Activated CD4-positive, alpha-beta T cell treated with anti-CD3 and anti-CD28 coated beads for 36 hours (primary cell): ENCODE measurements at regions not wholly inside any gene's neighbourhood (a gene's known extent, or its start where the extent isn't known, plus 50 kb on each side); places are given as distances from the start of the nearest gene placed in this dataset.

ENCODE experiments used
- ATAC-seq: fragments of 200-7000 bp; cut with Tn5 transposase; one replicate; pipeline ENCODE4 v1.10.0; 2021; ENCODE audit warnings: mild to moderate bottlenecking, moderate library complexity
- CTCF ChIA-PET: fragments of 350-600 bp; sonication (Branson Sonifier 250); formaldehyde crosslinking; loops from one replicate; lab custom pipeline; 2021; ENCODE audit warnings: antibody characterized with exemption; lab: Charles Lee
- POLR2A ChIA-PET: fragments of 350-600 bp; sonication (Branson Sonifier 250); formaldehyde crosslinking; loops from one replicate; lab custom pipeline; 2021; ENCODE audit warnings: antibody characterized with exemption, inconsistent platforms; lab: Charles Lee
- DNase-seq: peaks from one replicate; pipeline ENCODE4 v3.0.0-alpha.2; 2020
- H3K27ac Mint-ChIP-seq: one replicate; pipeline ENCODE4 v1.8.0; 2021; ENCODE audit warnings: mixed read lengths
- H3K27me3 Mint-ChIP-seq: one replicate; pipeline ENCODE4 v1.8.0; 2021; ENCODE audit warnings: mixed read lengths
- H3K36me3 Mint-ChIP-seq: one replicate; pipeline ENCODE4 v1.8.0; 2021; ENCODE audit warnings: low read depth, mixed read lengths
- H3K4me1 Mint-ChIP-seq: one replicate; pipeline ENCODE4 v1.8.0; 2021; ENCODE audit warnings: mixed read lengths
- H3K4me3 Mint-ChIP-seq: one replicate; pipeline ENCODE4 v1.8.0; 2021; ENCODE audit warnings: mild to moderate bottlenecking, moderate library complexity, mixed read lengths
- H3K9me3 Mint-ChIP-seq: one replicate; pipeline ENCODE4 v1.8.0; 2021; ENCODE audit warnings: low read depth, mixed read lengths
- intact Hi-C, 2 experiments: fragments of 100-400 bp; cut with DNase I in 1 of 2; cut with micrococcal nuclease in 1 of 2; formaldehyde crosslinking; loops; one replicate each; pipeline versions ENCODE4 v1.14.2 to v1.15.1; 2022 to 2024; cut with DNase I, micrococcal nuclease

DNA sequence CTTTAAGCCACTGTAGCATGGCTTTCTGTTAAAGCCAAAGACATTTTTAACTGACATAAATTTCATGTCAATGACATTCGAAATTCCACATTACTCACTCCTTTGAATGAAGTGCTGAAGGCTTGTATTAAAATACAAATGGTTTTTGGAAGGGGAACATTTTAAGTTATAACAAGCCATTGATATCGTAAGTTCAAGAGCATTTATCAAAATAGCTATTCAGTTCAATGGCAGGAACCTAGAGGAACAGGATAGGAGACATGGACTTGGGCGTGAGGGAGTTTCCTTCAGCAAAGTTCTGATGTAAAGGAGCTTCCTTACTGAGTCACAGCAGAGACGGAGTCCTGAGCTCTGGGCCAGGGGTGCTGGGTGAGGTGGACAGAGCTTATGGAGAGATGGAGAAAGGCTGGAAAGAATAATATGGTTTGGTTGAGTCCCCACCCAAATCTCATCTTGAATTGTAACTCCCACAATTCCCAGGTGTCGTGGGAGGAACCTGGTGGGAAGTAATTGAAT lies 631.8 kb downstream of the BNC2 start:
- H3K27ac Mint-ChIP-seq = no peak overlapping the region
- intact Hi-C loops = no loop called here
- DNase-seq (no peak), ATAC-seq (no peak)
- H3K4me1 Mint-ChIP-seq = no peaks in the 10 kb centered on the region
- ChIA-PET POLR2A (no interaction called here), CTCF (no interaction called here)
- no peaks in the 10 kb centered on the region for H3K27me3 Mint-ChIP-seq
- no peak overlapping the region for H3K4me3 Mint-ChIP-seq
- H3K9me3 Mint-ChIP-seq = peaks cover 13% of the 10 kb centered on the region
- H3K36me3 Mint-ChIP-seq = no peaks in the 10 kb centered on the region

DNA sequence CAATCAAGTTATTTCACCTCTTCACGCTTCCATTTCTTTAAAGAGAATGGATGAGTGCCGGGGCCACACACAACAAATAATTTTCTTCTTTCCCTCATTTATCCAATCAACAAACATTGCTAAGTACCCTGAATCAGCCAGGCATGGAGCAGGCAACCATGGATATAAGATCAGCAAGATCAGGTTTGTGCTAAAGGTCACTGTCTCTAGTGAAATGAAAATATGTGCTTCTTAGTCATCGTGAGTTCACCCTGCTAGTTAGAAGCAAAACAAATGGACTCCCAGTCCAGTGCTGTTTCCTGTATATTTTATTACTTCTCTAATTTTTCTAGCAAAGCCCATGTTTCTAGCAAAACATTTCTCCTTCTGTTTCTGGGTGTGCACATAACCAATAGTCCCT lies 629.2 kb downstream of the BNC2 start:
- no peaks in the 10 kb centered on the region for H3K9me3 Mint-ChIP-seq
- POLR2A ChIA-PET = no interaction called here
- CTCF ChIA-PET = no interaction called here
- intact Hi-C loops = no loop called here
- ATAC-seq = no peak
- no peak overlapping the region for H3K4me3 Mint-ChIP-seq
- no peak overlapping the region for H3K27ac Mint-ChIP-seq
- no peaks in the 10 kb centered on the region for H3K27me3 Mint-ChIP-seq
- no peaks in the 10 kb centered on the region for H3K36me3 Mint-ChIP-seq
- DNase-seq = no peak
- no peaks in the 10 kb centered on the region for H3K4me1 Mint-ChIP-seq

DNA sequence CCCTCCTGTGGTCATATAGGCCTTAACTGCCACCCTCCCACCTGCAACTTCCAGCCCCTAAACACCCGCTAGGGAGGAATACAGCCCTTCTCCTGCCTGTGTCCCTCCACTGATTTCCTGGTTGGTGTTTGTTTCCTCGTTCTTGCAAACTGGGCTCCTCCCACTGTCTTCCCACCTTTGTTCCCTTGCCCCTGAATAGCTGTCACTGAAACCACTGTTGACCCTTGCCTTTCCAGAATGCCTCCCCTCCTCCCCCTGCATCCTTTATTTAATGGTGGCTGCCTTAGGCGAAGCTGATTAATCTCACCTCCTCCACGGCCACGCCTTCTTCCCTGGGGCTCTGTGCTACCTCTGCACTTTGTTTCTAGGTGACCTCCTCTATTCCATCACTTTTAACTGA lies 626.7 kb downstream of the BNC2 start:
- CTCF ChIA-PET = no interaction called here
- POLR2A ChIA-PET = no interaction called here
- intact Hi-C loops = no loop called here

DNA sequence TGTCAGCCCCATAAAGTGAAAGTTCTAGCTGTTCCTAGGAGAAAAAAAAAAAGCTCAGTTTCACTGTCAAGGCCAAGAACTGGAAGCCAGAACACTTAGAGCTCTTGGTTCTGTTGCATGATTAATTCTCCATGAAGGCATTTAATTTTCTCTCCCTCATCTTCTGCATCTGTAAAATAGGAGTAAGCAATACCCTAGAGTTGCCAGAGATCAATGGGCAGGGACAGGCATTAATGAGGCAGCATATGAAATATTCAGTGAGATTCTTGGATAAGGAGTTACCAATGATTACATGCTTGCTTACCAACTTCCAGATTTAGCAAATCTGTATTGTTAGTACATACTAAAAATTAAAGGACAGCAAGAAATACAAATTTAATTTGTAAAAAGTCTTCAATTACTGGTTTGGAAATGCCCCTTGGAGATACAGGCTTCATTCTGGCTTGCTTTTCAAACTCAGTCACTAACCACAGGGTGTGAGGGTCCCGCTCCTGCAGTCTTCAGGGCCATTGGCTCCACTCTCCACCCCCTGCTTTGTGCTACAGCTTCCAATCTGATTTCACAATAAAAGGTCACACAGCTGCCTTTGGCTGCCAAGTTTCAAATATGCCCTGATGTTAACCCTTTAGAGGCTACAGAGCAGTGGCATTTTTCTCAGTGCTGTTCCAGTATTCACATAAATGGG lies 624.6 kb downstream of the BNC2 start:
- H3K27me3 Mint-ChIP-seq = no peaks in the 10 kb centered on the region
- no peaks in the 10 kb centered on the region for H3K9me3 Mint-ChIP-seq
- ChIA-PET POLR2A (no interaction called here), CTCF (interaction anchor here (0.6 kb wide), 1 partner anchor 41 kb away, joined by 3 read pairs; no protein-coding TSS in a partner anchor)
- no peak overlapping the region for H3K27ac Mint-ChIP-seq
- intact Hi-C loops = no loop called here
- no peaks in the 10 kb centered on the region for H3K36me3 Mint-ChIP-seq
- no peak for DNase-seq
- H3K4me3 Mint-ChIP-seq = no peak overlapping the region
- no peak for ATAC-seq
- H3K4me1 Mint-ChIP-seq = no peaks in the 10 kb centered on the region

More for the DNA sequence above, 626.7 kb downstream of the BNC2 start:
- ATAC-seq (no peak), DNase-seq (no peak)
- Mint-ChIP-seq H3K27ac (no peak overlapping the region), H3K4me1 (no peaks in the 10 kb centered on the region), H3K36me3 (no peaks in the 10 kb centered on the region), H3K9me3 (no peaks in the 10 kb centered on the region), H3K4me3 (no peak overlapping the region), H3K27me3 (no peaks in the 10 kb centered on the region)

DNA sequence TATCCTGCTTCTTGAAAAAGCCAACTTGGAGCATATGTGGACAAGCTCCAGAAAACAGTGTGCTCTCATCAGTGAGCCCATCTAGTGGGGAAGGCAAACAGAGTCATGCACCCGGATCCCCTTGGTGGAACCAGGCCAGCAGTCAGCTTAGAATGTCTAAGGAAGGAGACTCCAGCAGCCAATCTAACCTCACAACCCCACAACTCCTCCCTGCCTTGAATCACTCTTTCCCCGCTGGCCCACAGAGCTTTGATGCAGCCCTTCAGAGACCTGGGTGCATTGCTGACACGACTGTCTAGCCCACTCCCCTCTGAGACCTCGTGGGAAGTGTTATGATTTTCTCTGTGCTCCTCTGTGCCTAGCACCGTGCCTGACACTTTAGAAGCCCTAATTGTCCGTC lies 623.7 kb downstream of the BNC2 start:
- Mint-ChIP-seq H3K27me3 (peaks cover 1% of the 10 kb centered on the region), H3K4me1 (no peaks in the 10 kb centered on the region), H3K36me3 (no peaks in the 10 kb centered on the region)

DNA sequence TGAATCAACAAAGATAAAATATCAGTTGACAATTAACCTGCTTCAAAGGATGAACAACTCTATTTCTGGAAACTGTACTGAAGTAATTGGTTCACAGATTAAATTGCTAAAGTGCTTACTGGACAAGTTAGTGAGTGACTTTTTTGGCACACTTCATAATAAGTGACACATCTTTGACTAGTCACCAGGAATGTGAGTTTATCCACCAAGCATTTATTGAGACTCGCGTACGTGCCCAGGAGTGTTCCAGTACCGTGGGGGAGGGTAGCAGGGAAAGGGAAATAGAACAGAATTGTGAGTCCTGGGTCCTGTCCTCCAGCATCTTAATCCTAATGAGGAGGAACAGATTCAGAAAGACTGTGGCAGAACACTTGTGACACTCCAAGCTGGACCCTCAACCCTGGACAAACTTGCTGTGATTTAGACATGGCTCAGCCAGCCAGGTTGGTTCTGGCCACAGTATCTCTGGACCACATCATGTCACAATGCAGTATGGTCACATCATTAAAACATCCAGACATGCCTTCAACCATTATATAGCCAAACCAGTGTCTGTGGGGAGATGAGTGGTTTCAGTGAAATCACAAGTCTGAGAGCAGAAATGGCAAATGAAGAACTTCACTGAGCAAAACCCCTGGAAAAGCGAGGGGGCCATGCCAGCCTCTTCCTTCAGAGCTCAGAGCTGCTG lies 623.1 kb downstream of the BNC2 start:
- POLR2A ChIA-PET = no interaction called here
- DNase-seq (no peak), ATAC-seq (no peak)
- no peaks in the 10 kb centered on the region for H3K9me3 Mint-ChIP-seq
- H3K27me3 Mint-ChIP-seq = peaks cover 2% of the 10 kb centered on the region
- H3K36me3 Mint-ChIP-seq = no peaks in the 10 kb centered on the region
- CTCF ChIA-PET = no interaction called here
- no peak overlapping the region for H3K4me3 Mint-ChIP-seq
- no peak overlapping the region for H3K27ac Mint-ChIP-seq
- no peaks in the 10 kb centered on the region for H3K4me1 Mint-ChIP-seq
- intact Hi-C loops = no loop called here

More for the DNA sequence above, 623.7 kb downstream of the BNC2 start:
- CTCF ChIA-PET = no interaction called here
- ATAC-seq = no peak
- H3K9me3 Mint-ChIP-seq = no peaks in the 10 kb centered on the region
- POLR2A ChIA-PET = no interaction called here
- no peak overlapping the region for H3K4me3 Mint-ChIP-seq
- DNase-seq = no peak
- intact Hi-C loops = no loop called here
- no peak overlapping the region for H3K27ac Mint-ChIP-seq

DNA sequence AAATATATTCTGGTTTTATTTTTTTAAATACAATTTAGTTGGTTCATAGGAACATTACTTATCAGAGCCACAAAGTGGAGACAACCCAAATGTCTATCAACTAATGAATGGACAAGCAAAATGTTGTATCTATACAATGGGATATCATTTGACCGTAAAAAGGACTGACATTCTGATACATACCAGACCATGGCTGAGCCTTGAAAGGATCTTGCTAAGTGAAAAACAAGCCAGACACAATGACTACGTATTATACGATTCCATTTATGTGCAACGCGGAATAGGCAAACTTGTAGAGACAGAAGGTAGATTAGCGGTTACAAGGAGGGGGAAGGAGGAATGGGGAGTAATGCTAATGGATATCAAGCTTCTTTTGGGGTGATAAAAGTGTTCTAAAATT lies 621.6 kb downstream of the BNC2 start:
- POLR2A ChIA-PET = no interaction called here
- Mint-ChIP-seq H3K36me3 (no peaks in the 10 kb centered on the region), H3K27me3 (peaks cover 2% of the 10 kb centered on the region), H3K9me3 (no peaks in the 10 kb centered on the region), H3K4me3 (no peak overlapping the region), H3K4me1 (no peaks in the 10 kb centered on the region), H3K27ac (no peak overlapping the region)
- DNase-seq (no peak), ATAC-seq (no peak)
- intact Hi-C loops = no loop called here
- CTCF ChIA-PET = interaction anchor here (0.5 kb wide), 1 partner anchor 1694 kb away, joined by 3 read pairs; no protein-coding TSS in a partner anchor

DNA sequence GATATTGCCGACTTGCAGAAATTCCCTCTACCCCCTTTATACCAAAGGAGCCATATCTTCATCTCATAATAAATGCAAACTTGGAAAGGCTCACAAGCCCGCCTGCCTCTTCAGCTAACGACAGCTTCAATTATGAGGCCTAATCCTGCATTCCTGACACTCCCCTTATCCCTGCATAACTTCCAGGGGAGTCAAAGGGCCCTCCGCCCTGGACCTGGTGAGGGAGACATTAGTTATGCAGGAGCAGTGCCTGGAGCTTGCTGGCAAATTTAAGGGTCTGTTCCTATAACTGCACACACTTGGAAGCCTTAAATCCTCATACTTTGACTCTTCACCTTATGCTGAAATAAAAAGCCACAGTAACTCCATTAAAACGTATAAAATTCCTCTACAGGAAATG lies 617.9 kb downstream of the BNC2 start:
- no peaks in the 10 kb centered on the region for H3K36me3 Mint-ChIP-seq
- ATAC-seq (no peak), DNase-seq (no peak)
- no peak overlapping the region for H3K27ac Mint-ChIP-seq
- ChIA-PET POLR2A (no interaction called here), CTCF (interaction anchor here (0.5 kb wide), 1 partner anchor 410 kb away, joined by 3 read pairs; no protein-coding TSS in a partner anchor)
- peaks cover 6% of the 10 kb centered on the region for H3K27me3 Mint-ChIP-seq
- no peaks in the 10 kb centered on the region for H3K9me3 Mint-ChIP-seq
- intact Hi-C loops = no loop called here
- no peak overlapping the region for H3K4me3 Mint-ChIP-seq
- H3K4me1 Mint-ChIP-seq = no peaks in the 10 kb centered on the region

DNA sequence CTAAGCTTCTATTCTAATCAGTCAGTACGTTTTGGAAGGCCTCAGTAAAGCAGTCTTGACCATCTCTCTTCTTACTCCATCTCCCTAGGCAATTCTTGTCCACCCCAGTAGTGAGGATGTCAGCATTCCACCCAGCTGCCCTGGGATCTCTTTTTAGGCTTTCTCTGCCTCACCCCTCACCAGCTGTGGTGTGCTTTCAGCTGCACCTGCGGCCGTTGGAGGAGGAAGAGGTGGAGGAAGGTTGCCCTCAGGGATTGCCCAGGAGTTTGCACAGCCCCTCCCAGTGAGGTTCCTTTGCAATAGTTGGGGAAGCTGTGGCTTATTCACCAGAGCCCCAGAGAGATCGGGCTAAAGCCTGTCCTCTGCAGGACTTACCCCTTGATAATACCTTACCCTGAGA lies 615.8 kb downstream of the BNC2 start:
- ChIA-PET POLR2A (no interaction called here), CTCF (interaction anchor here (0.7 kb wide), 1 partner anchor 11 kb away, joined by 4 read pairs; no protein-coding TSS in a partner anchor)
- H3K9me3 Mint-ChIP-seq = no peaks in the 10 kb centered on the region

DNA sequence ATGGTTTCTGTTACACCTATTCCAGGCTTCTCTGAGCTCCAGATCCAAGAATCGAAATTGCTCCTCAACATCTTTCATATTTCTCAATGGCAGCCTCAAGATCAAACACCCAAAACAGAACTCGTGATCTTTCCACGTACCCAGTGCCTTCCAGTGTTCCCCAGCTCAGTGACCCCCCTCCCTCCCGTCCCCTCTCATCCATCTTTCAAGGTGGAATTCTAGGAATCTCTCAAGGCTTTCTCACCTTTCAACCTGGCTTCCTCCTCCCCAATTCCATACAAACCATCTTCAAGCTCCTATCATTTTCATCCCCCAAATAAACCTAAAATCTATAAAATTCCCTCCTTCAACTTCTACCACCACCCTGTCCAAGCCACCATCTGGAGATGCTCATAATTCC lies 615.3 kb downstream of the BNC2 start:
- no peaks in the 10 kb centered on the region for H3K9me3 Mint-ChIP-seq
- DNase-seq = no peak
- no peak for ATAC-seq

More for the DNA sequence above, 615.8 kb downstream of the BNC2 start:
- DNase-seq (no peak), ATAC-seq (no peak)
- H3K36me3 Mint-ChIP-seq = no peaks in the 10 kb centered on the region
- H3K27ac Mint-ChIP-seq = no peak overlapping the region
- H3K27me3 Mint-ChIP-seq = peaks cover 10% of the 10 kb centered on the region
- intact Hi-C loops = no loop called here
- H3K4me3 Mint-ChIP-seq = no peak overlapping the region
- H3K4me1 Mint-ChIP-seq = no peaks in the 10 kb centered on the region

DNA sequence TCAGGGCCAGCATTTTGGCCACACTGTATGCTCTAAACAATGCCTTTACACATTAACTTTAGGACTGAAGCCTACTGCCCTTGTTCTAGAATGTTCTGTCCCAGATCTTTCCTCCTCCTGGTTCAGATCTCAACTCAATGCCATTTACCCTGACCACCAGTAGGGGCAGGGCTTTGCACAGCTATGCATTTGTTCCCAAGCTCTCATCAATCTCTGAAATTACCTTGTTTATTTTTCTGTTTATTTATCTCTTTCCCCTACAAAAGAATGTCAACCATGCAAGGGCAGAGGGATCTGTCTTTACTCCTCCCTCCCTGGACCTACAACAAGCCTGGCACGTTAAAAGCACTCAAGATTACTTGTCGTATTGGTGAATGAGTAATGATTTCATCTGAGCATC lies 612.9 kb downstream of the BNC2 start:
- Mint-ChIP-seq H3K36me3 (no peaks in the 10 kb centered on the region), H3K4me1 (no peaks in the 10 kb centered on the region), H3K4me3 (no peak overlapping the region), H3K27me3 (peaks cover 8% of the 10 kb centered on the region), H3K9me3 (no peaks in the 10 kb centered on the region), H3K27ac (no peak overlapping the region)
- intact Hi-C loops = no loop called here
- DNase-seq (no peak), ATAC-seq (no peak)
- CTCF ChIA-PET = interaction anchor here (0.7 to 1.1 kb wide), 2 partner anchors 8 to 12 kb away, joined by 3 to 4 read pairs; no protein-coding TSS in a partner anchor
- POLR2A ChIA-PET = no interaction called here

More for the DNA sequence above, 615.3 kb downstream of the BNC2 start:
- H3K27ac Mint-ChIP-seq = no peak overlapping the region
- POLR2A ChIA-PET = no interaction called here
- intact Hi-C loops = no loop called here
- no peaks in the 10 kb centered on the region for H3K4me1 Mint-ChIP-seq
- no peaks in the 10 kb centered on the region for H3K36me3 Mint-ChIP-seq
- H3K4me3 Mint-ChIP-seq = no peak overlapping the region
- CTCF ChIA-PET = interaction anchor here (0.7 kb wide), 1 partner anchor 10 kb away, joined by 4 read pairs; no protein-coding TSS in a partner anchor
- H3K27me3 Mint-ChIP-seq = peaks cover 10% of the 10 kb centered on the region

DNA sequence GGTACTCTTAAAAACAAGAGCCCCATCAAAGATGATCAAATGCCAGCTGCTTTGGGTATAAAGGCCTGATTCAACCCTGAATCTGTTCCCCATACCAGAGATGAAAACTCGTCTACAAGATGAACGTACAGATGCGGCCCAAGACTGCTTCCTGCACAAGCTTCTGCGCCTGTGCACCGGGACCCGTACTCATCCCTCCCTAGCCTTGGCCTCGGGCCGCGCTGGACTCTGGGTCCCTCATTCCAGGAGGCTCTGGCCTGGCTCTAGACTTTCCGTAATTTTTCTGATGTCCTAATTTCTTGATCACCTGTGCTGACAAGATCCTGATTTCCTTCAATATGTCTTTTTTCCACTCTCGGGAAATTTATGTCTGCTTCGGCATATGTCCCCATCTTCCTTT lies 612.3 kb downstream of the BNC2 start:
- no peaks in the 10 kb centered on the region for H3K4me1 Mint-ChIP-seq
- H3K9me3 Mint-ChIP-seq = no peaks in the 10 kb centered on the region
- H3K27me3 Mint-ChIP-seq = peaks cover 8% of the 10 kb centered on the region
- H3K36me3 Mint-ChIP-seq = no peaks in the 10 kb centered on the region
- no peak overlapping the region for H3K4me3 Mint-ChIP-seq
- no peak for DNase-seq
- ChIA-PET POLR2A (no interaction called here), CTCF (interaction anchor here (0.7 to 1.1 kb wide), 2 partner anchors 8 to 11 kb away, joined by 3 to 4 read pairs; no protein-coding TSS in a partner anchor)
- ATAC-seq = no peak
- H3K27ac Mint-ChIP-seq = no peak overlapping the region
- intact Hi-C loops = no loop called here
